ENCODE measurements at regions not wholly inside any gene's neighbourhood (a gene's known extent, or its start where the extent isn't known, plus 50 kb on each side); places are given as distances from the start of the nearest gene placed in this dataset.

- no peak for TF ChIP-seq CTCF (IDR thresholded peaks at IDR 0.05)
- no peak for TF ChIP-seq POLR2AphosphoS5 (IDR thresholded peaks at IDR 0.05)
- no peak for TF ChIP-seq EP300 (IDR thresholded peaks at IDR 0.05)
Observed at GRCh38 chr6:119559586-119559985, 210.0 kb upstream of the MAN1A1 start.

All from sigmoid colon (tissue), 4 donors.